ENCODE measurements at regions not wholly inside any gene's neighbourhood (a gene's known extent, or its start where the extent isn't known, plus 50 kb on each side); places are given as distances from the start of the nearest gene placed in this dataset.

DNA sequence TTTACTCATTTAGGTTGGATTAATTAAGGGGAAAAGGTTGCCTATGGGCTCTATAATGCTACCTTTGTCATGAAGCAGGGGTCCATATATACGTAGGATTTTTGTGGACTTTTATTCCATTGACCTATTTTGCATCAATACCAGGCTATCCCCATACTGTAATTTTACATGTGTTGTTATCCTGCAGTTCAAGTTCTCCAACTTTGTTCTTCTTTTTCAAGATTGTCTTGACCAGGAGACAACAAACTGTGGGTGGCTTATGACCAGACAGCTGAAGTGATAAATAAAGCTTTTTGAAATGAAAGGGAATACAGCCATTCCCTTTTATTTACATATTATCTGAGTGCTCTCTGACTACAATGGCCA lies 345.7 kb downstream of the BARHL2 start:
- no peaks in the 10 kb centered on the region for H3K36me3 ChIP-seq (ENCODE audit: insufficient read depth)

More for the DNA sequence above, 345.7 kb downstream of the BARHL2 start:
- Mint-ChIP-seq H3K36me3 (ENCODE audit: low read depth) (no peaks in the 10 kb centered on the region), H3K4me1 (no peaks in the 10 kb centered on the region), H3K9me3 (no peaks in the 10 kb centered on the region; the same call in 2 of the 3 replicates), H3K4me3 (no peak overlapping the region), H3K27me3 (ENCODE audit: insufficient read depth, low read depth, poor library complexity) (no peaks in the 10 kb centered on the region), H3K27ac (no peak overlapping the region)
- Histone ChIP-seq H3K4me3 (no peak overlapping the region), H3F3A (replicated peaks; ENCODE audit: low read depth) (no peaks in the 10 kb centered on the region), H3K4me1 (ENCODE audit: insufficient read depth) (no peaks in the 10 kb centered on the region), H3K9me2 (ENCODE audit: insufficient read depth) (no peaks in the 10 kb centered on the region), H2AFZ (no peak overlapping the region), H3K79me2 (replicated peaks; ENCODE audit: insufficient read depth) (no peaks in the 10 kb centered on the region), H4K20me1 (replicated peaks; ENCODE audit: insufficient read depth) (no peaks in the 10 kb centered on the region), H3K27ac (ENCODE audit: low read depth) (no peak overlapping the region), H3K27me3 (ENCODE audit: insufficient read depth) (no peaks in the 10 kb centered on the region), H3K4me2 (no peak overlapping the region)
- no peak for TF ChIP-seq STAT1 (IDR thresholded peaks at IDR 0.05; ENCODE audit: unreplicated experiment)
- no peak for TF ChIP-seq ZNF331 (CRISPR knock-in tag; IDR thresholded peaks at IDR 0.05; ENCODE audit: low read depth)
- TF ChIP-seq, protein P1, sequence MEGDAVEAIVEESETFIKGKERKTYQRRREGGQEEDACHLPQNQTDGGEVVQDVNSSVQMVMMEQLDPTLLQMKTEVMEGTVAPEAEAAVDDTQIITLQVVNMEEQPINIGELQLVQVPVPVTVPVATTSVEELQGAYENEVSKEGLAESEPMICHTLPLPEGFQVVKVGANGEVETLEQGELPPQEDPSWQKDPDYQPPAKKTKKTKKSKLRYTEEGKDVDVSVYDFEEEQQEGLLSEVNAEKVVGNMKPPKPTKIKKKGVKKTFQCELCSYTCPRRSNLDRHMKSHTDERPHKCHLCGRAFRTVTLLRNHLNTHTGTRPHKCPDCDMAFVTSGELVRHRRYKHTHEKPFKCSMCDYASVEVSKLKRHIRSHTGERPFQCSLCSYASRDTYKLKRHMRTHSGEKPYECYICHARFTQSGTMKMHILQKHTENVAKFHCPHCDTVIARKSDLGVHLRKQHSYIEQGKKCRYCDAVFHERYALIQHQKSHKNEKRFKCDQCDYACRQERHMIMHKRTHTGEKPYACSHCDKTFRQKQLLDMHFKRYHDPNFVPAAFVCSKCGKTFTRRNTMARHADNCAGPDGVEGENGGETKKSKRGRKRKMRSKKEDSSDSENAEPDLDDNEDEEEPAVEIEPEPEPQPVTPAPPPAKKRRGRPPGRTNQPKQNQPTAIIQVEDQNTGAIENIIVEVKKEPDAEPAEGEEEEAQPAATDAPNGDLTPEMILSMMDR (conservative IDR thresholded peaks at IDR 0.05; ENCODE audit: low read depth in 2 of 2), result no peak
- no peak for TF ChIP-seq POLR2AphosphoS5 (IDR thresholded peaks at IDR 0.05; ENCODE audit: low read depth)
- TF ChIP-seq, protein P2, sequence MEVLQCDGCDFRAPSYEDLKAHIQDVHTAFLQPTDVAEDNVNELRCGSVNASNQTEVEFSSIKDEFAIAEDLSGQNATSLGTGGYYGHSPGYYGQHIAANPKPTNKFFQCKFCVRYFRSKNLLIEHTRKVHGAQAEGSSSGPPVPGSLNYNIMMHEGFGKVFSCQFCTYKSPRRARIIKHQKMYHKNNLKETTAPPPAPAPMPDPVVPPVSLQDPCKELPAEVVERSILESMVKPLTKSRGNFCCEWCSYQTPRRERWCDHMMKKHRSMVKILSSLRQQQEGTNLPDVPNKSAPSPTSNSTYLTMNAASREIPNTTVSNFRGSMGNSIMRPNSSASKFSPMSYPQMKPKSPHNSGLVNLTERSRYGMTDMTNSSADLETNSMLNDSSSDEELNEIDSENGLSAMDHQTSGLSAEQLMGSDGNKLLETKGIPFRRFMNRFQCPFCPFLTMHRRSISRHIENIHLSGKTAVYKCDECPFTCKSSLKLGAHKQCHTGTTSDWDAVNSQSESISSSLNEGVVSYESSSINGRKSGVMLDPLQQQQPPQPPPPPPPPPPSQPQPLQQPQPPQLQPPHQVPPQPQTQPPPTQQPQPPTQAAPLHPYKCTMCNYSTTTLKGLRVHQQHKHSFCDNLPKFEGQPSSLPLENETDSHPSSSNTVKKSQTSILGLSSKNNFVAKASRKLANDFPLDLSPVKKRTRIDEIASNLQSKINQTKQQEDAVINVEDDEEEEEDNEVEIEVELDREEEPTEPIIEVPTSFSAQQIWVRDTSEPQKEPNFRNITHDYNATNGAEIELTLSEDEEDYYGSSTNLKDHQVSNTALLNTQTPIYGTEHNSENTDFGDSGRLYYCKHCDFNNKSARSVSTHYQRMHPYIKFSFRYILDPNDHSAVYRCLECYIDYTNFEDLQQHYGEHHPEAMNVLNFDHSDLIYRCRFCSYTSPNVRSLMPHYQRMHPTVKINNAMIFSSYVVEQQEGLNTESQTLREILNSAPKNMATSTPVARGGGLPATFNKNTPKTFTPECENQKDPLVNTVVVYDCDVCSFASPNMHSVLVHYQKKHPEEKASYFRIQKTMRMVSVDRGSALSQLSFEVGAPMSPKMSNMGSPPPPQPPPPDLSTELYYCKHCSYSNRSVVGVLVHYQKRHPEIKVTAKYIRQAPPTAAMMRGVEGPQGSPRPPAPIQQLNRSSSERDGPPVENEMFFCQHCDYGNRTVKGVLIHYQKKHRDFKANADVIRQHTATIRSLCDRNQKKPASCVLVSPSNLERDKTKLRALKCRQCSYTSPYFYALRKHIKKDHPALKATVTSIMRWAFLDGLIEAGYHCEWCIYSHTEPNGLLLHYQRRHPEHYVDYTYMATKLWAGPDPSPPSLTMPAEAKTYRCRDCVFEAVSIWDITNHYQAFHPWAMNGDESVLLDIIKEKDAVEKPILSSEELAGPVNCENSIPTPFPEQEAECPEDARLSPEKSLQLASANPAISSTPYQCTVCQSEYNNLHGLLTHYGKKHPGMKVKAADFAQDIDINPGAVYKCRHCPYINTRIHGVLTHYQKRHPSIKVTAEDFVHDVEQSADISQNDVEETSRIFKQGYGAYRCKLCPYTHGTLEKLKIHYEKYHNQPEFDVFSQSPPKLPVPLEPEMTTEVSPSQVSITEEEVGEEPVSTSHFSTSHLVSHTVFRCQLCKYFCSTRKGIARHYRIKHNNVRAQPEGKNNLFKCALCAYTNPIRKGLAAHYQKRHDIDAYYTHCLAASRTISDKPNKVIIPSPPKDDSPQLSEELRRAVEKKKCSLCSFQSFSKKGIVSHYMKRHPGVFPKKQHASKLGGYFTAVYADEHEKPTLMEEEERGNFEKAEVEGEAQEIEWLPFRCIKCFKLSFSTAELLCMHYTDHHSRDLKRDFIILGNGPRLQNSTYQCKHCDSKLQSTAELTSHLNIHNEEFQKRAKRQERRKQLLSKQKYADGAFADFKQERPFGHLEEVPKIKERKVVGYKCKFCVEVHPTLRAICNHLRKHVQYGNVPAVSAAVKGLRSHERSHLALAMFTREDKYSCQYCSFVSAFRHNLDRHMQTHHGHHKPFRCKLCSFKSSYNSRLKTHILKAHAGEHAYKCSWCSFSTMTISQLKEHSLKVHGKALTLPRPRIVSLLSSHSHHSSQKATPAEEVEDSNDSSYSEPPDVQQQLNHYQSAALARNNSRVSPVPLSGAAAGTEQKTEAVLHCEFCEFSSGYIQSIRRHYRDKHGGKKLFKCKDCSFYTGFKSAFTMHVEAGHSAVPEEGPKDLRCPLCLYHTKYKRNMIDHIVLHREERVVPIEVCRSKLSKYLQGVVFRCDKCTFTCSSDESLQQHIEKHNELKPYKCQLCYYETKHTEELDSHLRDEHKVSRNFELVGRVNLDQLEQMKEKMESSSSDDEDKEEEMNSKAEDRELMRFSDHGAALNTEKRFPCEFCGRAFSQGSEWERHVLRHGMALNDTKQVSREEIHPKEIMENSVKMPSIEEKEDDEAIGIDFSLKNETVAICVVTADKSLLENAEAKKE (CRISPR knock-in tag; IDR thresholded peaks at IDR 0.05), result no peak
- TF ChIP-seq NANOG (IDR thresholded peaks at IDR 0.05; ENCODE audit: borderline replicate concordance), result no peak
- TF ChIP-seq, protein P3, sequence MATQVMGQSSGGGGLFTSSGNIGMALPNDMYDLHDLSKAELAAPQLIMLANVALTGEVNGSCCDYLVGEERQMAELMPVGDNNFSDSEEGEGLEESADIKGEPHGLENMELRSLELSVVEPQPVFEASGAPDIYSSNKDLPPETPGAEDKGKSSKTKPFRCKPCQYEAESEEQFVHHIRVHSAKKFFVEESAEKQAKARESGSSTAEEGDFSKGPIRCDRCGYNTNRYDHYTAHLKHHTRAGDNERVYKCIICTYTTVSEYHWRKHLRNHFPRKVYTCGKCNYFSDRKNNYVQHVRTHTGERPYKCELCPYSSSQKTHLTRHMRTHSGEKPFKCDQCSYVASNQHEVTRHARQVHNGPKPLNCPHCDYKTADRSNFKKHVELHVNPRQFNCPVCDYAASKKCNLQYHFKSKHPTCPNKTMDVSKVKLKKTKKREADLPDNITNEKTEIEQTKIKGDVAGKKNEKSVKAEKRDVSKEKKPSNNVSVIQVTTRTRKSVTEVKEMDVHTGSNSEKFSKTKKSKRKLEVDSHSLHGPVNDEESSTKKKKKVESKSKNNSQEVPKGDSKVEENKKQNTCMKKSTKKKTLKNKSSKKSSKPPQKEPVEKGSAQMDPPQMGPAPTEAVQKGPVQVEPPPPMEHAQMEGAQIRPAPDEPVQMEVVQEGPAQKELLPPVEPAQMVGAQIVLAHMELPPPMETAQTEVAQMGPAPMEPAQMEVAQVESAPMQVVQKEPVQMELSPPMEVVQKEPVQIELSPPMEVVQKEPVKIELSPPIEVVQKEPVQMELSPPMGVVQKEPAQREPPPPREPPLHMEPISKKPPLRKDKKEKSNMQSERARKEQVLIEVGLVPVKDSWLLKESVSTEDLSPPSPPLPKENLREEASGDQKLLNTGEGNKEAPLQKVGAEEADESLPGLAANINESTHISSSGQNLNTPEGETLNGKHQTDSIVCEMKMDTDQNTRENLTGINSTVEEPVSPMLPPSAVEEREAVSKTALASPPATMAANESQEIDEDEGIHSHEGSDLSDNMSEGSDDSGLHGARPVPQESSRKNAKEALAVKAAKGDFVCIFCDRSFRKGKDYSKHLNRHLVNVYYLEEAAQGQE (IDR thresholded peaks at IDR 0.05; ENCODE audit: unreplicated experiment), result no peak
- no peak for TF ChIP-seq EZH2 (IDR thresholded peaks at IDR 0.05; ENCODE audit: low read depth, unreplicated experiment)
- TF ChIP-seq, protein P4, sequence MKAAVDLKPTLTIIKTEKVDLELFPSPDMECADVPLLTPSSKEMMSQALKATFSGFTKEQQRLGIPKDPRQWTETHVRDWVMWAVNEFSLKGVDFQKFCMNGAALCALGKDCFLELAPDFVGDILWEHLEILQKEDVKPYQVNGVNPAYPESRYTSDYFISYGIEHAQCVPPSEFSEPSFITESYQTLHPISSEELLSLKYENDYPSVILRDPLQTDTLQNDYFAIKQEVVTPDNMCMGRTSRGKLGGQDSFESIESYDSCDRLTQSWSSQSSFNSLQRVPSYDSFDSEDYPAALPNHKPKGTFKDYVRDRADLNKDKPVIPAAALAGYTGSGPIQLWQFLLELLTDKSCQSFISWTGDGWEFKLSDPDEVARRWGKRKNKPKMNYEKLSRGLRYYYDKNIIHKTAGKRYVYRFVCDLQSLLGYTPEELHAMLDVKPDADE (IDR thresholded peaks at IDR 0.05), result no peak
- TF ChIP-seq EZH2phosphoT487 (IDR thresholded peaks at IDR 0.05; ENCODE audit: unreplicated experiment), result no peak
- no peak for DNase-seq (ENCODE audit: low spot score)
- ATAC-seq, result no peak

All from GM23338 (cell line).